ENCODE measurements at regions not wholly inside any gene's neighbourhood (a gene's known extent, or its start where the extent isn't known, plus 50 kb on each side); places are given as distances from the start of the nearest gene placed in this dataset.

DNA sequence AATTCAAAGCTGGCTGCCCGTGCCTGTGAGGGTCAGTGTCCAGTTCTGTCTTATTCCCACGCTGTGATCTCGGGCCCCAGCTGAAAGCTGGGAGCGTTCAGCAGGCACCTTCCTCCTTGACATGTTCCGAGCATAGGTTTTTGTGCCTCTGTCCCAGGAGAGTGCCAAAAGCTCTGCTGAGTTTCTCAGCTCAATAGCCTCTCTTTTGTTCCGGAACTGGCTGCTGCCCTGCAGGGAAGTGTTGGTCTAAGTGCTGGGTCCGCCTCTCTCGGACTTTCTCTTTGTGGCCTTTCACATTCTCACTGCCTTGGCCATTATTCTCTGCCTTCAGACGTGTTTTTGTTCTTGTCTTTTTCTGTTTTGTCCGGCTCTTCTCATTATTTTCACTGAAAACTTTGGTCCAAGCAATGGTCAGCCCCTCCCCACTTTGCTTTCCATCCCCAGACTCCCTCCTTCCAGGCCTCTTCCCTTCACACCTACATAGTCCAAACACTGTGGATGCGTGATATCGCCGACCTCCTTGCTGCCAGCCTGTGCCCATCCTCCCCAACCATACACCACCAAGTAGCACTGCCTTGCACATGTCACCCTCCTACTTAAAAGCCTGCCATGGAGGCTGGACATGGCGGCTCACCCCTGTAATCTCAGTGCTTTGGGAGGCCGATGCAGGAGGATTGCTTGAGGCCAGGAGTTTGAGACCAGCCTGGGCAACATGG, 233.8 kb downstream of the RHOU start:
- peak in 14 of 58 donors; percentile 12 to 58 (median 21) for DNase-seq

DNA sequence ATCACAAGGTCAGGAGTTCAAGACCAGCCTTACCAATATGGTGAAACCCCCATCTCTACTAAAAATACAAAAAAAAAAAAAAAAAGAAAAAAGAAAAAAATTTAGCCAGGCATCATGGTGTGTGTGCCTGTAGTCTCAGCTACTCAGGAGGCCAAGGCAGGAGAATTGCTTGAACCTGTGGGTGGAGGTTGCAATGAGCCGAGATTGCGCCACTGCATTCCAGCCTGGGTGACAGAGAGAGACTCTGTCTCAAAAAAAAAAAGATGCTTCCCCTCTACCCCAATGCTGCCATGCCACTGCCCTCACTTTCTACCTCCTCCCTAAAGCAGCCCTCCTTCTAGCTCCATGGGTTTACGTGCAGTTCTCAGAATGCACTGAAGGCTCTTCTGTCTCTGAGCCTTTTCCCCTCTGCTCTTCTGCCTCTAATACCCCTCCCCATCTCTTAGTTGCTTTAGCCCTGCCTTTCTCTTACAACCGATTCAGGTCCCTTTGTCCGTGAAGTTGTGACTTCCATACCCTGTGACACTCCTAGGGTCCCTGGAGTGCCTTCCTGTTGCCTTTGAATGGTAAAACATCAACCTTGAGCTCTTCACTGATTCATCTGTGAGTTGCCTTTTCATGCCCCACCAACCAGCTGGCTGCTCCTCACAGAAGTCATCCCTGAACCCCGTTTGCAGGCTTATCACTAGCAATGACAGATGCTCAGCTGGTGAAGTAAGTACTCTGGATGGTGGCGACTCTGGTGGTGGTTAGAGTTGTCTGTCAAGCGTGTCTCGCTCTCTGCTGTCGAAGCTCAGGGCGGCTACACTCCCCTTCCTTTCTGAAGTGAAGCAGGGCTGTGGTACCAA, 234.9 kb downstream of the RHOU start:
- no peak for DNase-seq

DNA sequence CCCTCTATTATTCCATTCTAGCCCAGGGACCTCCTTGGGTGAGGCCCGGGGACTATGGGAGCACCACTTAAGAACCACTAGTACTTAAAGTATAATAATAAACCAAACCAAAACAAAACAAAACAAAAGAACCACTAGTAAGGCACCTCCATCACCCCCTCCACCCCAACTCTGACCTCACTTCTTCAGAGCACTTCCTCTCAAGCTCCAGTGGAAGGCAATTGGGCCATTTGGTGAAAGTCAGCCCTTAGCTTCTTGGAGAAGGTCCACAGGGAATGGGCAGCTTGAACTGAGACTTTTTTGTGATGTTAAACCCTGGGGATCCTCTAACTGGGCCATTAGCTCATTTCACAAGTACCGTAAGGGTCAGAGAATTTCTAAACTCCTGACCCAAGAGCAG, 237.3 kb downstream of the RHOU start:
- no peak for DNase-seq

DNA sequence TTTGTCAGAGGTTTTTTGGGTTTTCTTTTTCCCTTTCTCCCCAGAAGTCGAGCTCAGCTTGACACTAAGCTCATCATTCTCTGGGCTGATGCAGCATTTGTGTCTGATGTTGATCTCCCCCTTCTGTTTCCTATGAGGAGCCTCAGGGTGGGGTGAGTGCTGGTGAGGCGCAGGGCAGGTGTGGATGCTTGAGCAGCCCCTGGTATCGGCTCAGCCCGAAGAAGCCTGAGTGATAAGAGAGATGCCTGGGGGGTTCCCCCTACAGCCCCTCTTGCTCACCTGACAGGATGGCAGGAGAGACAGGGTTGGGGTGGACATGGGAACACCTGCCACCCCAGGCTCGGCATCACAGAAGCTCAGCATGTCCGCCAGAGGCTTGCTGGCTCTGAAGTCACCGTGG, 239.0 kb downstream of the RHOU start:
- DNase-seq: no peak

DNA sequence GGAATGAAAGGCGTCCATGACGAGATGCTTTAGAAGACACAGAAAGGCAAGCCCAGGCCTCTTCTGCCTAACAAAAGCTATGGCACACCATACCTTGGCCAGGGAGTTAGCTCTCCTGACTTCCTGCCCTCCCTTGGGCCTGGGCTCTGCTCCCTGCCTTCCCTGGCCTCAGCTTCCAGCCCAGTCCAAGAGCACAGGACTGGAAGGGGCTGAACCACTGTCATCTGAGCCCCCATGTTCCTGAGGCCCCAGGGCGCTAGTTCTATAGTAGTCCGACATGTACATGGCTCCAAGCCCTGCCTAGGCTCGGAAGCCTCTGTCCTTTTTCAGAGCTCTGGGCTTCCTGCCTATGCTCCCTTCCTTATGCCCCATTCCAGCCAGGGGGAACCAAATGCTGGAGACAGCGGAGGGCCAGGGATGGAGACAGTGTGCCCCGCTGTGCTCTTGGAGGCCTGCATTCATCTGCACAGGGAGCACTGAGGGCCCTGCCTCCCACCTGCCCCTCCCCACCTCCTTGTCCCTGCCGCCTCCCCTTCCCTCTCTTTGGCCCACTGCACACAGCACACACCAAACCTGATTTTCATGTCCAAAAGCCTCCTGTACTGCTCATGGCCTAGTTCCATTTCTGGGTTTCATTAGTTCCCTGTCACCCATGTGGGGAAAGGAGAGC, 240.1 kb downstream of the RHOU start:
- DNase-seq: no peak

DNA sequence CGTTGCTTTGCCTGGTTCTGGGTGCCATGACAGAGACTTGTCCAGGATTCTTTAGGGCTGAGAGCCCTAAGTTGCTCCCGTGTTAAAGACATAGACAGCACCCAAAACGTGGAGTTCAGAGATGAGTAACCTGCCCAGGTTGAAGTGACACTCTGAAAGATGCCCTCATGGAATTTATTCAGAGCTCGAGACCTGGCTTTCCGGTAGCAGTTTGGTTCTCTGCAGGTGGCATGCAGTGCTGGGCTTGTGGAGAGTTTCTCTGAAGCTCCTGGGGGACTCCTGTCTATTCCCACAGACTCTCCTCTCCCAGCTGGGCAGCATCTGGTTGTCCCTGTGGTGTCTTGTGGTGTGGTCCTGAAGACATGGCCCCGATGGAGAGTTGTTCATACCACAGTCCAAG, 241.0 kb downstream of the RHOU start:
- DNase-seq: no peak

DNA sequence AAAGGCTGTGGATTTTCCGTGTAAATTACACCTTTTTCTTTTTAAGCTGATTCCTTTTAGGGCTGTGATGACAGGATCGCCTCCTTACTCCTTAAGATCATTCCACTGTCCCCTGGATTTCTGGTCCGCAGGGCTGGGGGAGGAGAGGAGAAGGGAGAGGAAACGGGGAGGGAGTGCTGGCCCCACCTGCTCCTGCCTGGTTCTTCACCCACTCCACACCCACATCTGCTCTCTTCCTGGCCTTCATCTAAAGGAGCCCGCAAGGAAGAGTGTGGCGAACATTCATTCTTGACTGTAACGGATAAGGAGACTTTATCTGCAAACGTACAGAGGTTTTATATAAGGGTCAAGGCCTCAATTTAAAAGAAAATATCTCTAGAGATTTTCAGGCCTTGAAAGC, 242.0 kb downstream of the RHOU start:
- DNase-seq: no peak

DNA sequence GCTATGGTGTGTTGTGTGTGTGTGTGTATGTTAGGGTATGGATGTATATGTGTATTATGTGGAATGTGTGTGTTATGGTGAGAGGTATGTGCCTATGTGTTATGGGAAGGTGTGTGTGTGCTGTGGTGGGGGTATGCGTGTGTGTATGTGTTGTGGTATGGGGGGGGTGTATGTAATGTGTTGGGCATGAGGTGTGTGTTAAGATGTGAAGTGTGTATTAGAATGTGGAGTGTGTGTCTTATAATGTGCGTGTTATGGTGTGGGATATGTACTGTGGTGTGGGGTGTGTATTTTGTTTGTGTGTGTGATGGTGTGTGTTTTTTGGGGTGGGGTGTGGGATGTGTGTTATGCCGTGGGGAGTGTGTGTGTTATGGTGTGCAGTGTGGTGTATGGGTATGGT, 242.5 kb downstream of the RHOU start:
- no peak for DNase-seq

DNA sequence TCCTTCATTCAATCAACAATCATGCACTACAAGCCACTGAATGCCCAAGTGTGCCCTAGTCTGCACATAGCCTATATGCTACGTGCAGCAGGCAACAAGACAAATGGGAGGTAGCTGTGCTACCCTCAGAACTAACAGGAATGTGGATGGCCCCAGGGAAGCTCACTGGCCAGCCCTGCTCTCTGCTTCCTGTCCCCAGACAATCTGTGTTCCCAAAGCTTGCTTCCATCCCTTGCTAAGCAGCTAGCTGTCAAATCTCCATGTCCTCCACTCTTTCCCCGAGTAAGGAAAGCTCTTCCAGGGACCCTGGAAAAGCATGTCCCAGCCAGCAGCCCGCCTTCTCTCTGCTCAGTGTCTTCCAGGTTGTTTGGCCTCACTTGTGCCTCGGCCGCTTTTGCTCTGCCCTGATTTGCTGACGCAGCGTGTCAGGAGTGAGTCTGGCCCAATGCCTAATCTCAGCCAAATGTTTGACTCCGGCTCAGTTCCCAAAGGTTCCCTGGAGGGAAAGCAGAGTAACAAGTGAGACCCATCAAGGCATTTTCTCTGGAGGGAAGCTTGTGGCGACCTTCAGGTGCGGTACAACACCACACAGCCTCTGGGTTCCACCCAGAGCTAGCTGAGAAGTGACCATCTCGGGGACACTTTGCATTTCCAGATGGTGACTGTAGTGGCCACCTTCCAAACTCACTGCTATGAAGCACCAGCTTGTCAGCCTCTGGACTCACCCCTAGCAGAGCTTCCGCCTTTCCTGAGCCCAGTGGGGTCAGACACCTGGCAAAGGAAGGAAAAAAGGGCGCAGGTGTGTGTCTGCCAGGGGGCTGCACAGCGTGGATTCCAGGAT, 243.4 kb downstream of the RHOU start:
- DNase-seq: peak in 7 of 58 donors; percentile 4 to 50 (median 15)

DNA sequence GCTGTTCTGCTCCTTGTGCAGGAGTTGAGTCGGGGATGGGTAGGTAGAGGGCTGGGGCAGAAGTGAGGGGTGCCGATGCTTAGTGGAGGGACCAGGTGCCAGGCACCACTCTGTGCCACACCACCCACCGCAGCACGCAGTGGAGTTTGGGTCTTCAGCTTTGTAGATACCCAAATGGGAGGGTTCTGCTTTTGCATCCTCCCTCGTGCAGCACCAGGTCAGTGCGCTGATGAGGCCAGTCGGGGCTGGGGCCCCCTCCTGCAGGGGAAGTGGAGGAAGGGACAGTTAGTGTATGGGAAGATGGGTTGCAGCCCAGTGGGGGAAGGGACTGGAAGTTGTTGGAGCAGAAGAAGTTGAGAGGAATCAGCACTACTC, 244.0 kb downstream of the RHOU start:
- no peak for DNase-seq

DNA sequence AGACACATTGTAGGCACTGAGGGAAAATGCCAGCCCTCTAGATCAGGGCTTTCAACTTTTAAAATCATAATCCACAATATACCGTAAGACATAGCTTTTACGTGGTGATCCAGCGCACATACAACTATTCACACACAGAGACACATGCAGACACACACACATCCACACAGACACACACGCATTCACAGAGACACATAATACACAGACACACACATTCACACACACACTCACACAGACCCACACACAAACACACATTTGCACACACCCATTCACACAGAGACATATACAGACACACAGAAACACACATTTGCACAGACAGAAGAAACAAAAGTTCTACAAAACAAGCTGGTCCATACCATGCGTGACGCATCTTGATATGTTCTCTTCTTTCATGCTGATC, 244.5 kb downstream of the RHOU start:
- no peak for DNase-seq

DNA sequence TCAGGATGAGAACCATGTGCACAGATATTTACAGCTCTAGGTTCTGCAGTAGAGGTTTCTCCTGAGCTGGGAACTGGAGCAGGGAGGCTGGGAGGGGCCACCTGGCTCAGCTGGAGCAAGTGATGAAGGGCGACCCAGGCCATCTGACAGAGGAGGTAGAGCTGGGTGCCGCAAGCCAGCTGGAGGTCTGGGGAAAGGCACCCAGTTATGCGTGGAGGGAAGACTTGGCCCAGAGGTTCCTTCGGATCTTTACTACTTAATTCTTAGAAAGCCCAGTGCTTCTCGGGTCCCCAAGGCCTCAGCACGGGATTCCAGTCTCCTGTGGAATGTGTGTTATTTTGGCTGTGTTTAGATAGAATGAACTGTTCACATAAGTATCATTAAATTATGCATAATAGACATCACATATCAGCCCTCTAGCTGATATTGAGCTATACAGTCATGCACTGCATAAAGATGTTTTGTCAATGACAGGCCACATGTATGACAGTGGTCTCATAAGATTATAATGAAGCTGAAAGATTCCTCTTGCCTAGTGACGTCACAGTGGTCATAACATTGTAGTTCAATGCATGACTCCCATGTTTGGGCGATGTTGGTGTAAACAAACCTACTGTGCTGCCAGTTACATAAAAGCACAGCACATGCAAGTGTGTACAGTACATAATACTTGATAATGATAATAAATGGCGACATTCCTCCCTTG, 245.1 kb downstream of the RHOU start:
- DNase-seq: no peak

DNA sequence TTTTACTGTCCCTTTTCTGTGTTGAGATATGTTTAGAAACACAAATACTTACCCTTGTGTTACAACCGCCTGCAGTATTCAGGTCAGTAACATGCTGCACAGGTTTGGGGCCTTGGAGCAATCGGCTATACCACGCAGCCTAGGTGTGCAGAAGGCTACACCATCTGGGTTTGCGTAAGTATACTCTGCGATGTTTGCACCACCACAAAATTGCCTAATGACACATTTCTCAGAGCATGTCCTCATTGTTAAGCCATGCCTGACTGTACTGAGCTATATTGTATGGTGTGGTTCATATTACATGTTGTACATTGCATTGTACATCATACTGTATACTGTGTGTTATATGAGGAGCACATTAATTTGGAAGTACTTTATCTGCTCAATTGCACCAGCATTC, 247.4 kb downstream of the RHOU start:
- DNase-seq: no peak

DNA sequence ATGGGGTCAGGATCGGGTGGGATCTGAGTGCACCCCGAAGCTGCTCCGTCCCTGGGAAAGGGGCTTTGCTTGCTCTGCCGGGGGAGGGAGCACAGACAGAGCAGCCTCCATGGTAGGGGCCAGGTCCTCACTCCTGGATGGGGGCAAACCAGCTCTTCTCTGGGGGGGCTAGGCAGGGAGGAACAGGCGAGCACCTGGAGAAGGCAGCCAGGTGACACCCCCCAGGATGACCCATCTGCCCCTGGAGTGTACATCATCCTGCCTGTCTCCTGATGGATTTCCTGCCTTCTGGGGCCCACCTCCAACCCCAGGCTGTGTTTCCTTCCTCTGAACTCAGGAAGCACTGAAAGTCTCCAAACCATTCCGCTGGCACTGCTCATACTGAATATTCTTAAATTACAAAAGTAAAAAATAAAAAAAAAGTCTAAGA, 248.0 kb downstream of the RHOU start:
- no peak for DNase-seq

DNA sequence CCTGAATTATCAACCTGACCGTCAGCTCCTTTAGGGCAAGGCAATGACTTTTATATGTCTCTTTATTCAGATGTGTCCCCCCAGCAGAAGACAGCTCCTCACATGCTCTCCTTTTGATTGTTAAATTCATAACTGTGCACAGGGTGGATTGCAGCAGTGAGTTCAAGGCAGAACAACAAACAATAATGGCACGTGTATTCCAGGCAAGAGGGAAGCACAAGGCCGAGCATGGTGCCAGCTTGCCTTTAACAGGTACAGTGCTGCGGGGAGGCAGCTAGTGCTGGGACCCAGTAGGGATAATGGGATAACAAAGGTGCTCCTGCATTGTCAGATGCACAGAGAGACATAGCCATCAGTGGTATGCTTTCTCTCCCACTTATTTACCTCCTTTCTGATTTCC, 248.4 kb downstream of the RHOU start:
- DNase-seq: no peak

DNA sequence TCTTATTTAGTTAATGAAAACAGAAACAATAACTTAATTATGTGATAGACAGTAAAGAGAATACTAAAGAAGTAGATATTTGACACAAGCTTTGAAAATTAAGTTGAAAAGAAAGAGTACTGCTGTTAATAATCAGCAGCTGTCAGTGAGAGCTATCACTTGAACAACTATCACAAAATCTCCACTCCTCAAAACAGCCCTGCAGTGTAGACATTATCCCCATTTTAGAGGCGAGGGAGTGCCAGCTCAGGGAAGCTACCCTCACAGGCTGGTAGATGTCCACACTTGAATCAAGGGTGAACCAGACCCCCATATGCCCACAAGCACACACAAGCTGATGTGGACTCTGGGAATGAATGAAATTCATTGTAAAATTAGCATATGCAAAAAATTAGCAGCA, 248.8 kb downstream of the RHOU start:
- no peak for DNase-seq

DNA sequence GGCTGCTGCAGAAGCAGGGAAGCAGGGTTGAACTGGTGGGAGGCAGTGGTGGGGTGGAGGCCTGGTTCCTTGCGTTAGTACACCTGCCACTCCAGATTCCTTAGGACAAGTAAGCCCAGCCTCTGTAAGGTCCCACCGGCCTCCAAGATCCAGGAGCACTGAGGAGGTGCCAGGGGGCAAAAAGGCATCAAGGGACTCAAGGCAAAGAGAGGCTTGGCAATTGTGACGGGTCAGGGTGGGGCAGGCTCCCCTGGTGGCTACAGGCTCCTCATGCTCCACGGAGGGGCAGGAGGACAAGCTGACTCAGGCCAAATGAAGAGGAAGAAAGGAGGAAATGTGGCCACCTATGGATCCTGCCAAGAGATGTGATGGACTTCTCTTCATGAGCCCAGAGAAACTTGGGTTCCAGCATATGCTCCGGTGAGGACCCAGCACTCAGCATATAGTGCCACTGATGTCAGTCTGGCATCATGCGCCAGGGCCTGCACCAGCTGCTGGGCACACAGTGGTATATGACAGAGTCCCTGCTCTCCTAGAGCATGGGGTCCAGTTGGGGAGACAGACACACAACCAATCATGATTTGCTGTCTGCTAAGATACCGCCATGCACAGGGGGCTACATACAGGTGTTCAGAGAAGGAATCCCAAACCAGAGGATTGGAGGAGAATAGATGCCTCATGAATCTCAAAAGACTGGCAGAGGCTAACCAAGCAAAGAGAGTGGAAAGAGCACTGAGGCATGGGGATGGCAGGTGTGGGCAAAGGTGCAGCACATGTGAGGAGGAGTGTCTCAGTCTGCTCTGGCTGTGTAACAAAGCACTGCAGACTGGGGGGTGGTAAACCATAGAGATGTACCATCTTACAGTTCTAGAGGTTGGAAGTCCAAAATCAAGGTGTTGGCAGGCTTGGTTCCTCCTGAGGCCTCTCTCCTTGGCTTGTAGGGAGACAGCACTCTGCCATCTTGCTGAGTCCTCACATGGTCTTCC, 249.7 kb downstream of the RHOU start:
- no peak for DNase-seq

DNA sequence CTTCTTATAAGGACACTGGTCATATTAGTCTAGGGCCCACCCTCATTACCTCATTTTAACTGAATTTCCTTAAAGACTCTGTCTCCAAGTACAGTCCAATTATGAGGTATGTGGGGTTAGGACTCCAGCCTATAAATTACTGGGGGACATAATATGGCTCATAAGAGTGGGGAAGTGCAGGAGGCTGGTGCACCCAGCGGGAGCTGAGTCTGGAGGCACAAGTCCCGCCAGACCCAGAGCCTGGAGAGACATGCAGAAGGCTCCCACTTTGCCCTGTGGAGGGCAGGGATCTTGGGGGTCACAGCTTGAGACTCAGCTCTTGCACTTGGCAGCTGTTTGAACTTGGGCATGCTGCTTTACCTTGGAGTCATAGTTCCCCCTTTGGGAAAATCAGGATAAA, 250.4 kb downstream of the RHOU start:
- no peak for DNase-seq

Data from anterior cingulate cortex (tissue), 58 donors.